BLaER1 treated with 17β-estradiol and CSF1 and Interleukin-3, amounts not matched to agents 10 nM and 100 nM (cell line): ENCODE measurements at regions not wholly inside any gene's neighbourhood (a gene's known extent, or its start where the extent isn't known, plus 50 kb on each side); places are given as distances from the start of the nearest gene placed in this dataset.
"Not testable (repeated sequence)": the region's sequence is repeated elsewhere in the genome, so short reads cannot be mapped to it uniquely, and the experiment has no call there.

Experiments
- H3K27ac ChIP-seq, 11 experiments: shearing (Covaris generic); formaldehyde crosslinking; 2 replicates each; pipeline ENCODE4 v1.8.1; 2022
- H3K27me3 ChIP-seq, 11 experiments: shearing (Covaris generic); formaldehyde crosslinking; 2 replicates each; pipeline ENCODE4 v1.8.1; 2022
- H3K36me3 ChIP-seq, 11 experiments: shearing (Covaris generic); formaldehyde crosslinking; 2 replicates each; pipeline ENCODE4 v1.8.1; 2022
- H3K4me1 ChIP-seq, 10 experiments: shearing (Covaris generic); formaldehyde crosslinking; 2 replicates each; pipeline ENCODE4 v1.8.1; 2022
- H3K4me2 ChIP-seq, 11 experiments: shearing (Covaris generic); formaldehyde crosslinking; 2 replicates each; pipeline ENCODE4 v1.8.1; 2022
- H3K4me3 ChIP-seq, 10 experiments: shearing (Covaris generic); formaldehyde crosslinking; 2 replicates each; pipeline ENCODE4 v1.8.1; 2022
- H3K9ac ChIP-seq, 11 experiments: shearing (Covaris generic); formaldehyde crosslinking; 2 replicates each; pipeline ENCODE4 v1.8.1; 2022
- H3K9me3 ChIP-seq, 11 experiments: shearing (Covaris generic); formaldehyde crosslinking; replicated peaks in 1 of 11; 2 replicates each; pipeline ENCODE4 v1.8.1; 2022
- H4K20me1 ChIP-seq, 11 experiments: shearing (Covaris generic); formaldehyde crosslinking; 2 replicates each; pipeline ENCODE4 v1.8.1; 2022
- Cebpa-rat ChIP-seq, 11 experiments: shearing (Covaris generic); IDR thresholded peaks; 2 replicates each; pipeline ENCODE4 v1.8.1; 2022

- no peak for TF ChIP-seq Cebpa-rat (IDR thresholded peaks at IDR 0.05)
- Histone ChIP-seq H3K27ac (peak overlapping the region in 2 of 11 experiments; percentile 14 to 43; a peak in 3 of 22 replicates), H3K9me3 (peaks cover 0 to 12% (median 0%) of the 10 kb centered on the region in 11 experiments; a peak in 2 of 22 replicates), H4K20me1 (no peaks in the 10 kb centered on the region), H3K4me1 (peaks cover 40 to 62% (median 53%) of the 10 kb centered on the region in 10 experiments), H3K9ac (no peak overlapping the region), H3K4me3 (no peak overlapping the region), H3K27me3 (peaks cover 0 to 16% (median 0%) of the 10 kb centered on the region in 11 experiments; a peak in 4 of 22 replicates), H3K36me3 (no peaks in the 10 kb centered on the region), H3K4me2 (peak overlapping the region; percentile 45 to 85 (median 64); a peak in 21 of 22 replicates)
Observed at GRCh38 chr13:79194727-79195126, 211.3 kb downstream of the RBM26 start.

DNA sequence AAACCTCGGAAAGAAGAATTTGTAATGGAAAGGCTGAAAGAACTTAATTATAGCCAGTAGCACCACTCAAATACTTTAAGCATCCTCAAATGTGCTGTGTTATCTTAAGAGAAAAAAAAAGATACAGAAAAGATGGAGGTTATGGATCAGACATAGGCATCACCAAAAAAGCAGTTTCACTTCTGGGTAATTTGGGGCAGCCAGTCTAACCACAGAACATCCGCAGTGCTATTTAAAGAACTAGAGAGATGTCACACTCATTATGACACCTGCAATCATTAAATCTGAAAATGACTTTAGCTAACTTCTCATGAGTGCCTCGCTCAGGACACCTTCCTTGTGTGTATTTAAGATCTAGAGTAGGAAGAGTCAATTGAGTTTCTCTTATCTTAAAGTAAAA, 211.8 kb downstream of the RBM26 start:
- H3K27me3 ChIP-seq, result peaks cover 0 to 16% (median 0%) of the 10 kb centered on the region in 11 experiments; a peak in 4 of 22 replicates
- peaks cover 0 to 12% (median 0%) of the 10 kb centered on the region in 11 experiments; a peak in 2 of 22 replicates for H3K9me3 ChIP-seq
- peak overlapping the region; percentile 45 to 85 (median 64); a peak in 21 of 22 replicates for H3K4me2 ChIP-seq
- H3K9ac ChIP-seq, result peak overlapping the region in 1 of 11 experiments; percentile 44; a peak in 2 of 22 replicates
- H3K4me1 ChIP-seq, result peaks cover 40 to 62% (median 53%) of the 10 kb centered on the region in 10 experiments
- no peaks in the 10 kb centered on the region for H3K36me3 ChIP-seq
- no peak for TF ChIP-seq Cebpa-rat (IDR thresholded peaks at IDR 0.05)
- no peaks in the 10 kb centered on the region for H4K20me1 ChIP-seq
- H3K27ac ChIP-seq, result peak overlapping the region in 4 of 11 experiments; percentile 45 to 56 (median 52); a peak in 4 of 22 replicates
- H3K4me3 ChIP-seq, result peak overlapping the region in 2 of 10 experiments; percentile 11 to 12; a peak in 2 of 20 replicates

DNA sequence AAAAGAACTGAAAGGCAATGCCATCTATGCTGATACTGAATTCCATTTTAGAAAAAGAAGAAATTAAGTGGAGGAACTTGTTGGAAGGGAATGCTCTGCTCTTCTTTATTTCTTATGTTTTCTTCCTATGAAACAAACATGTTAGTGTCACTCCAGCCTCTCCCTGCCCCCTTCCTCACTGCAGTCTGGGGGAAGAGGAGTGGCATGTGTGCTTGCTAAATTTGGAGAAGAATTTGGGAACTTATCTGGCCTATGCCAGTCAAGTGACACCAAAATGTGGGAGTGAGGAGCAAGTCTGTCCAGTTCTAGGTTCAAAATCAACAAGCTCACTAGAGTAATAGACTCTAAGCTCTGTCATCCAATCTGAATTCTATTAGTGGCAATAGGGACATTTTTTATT, 214.6 kb downstream of the RBM26 start:
- no peak for TF ChIP-seq Cebpa-rat (IDR thresholded peaks at IDR 0.05)
- H3K4me1 ChIP-seq, result peaks cover 40 to 62% (median 53%) of the 10 kb centered on the region in 10 experiments
- peak overlapping the region; percentile 53 to 92 (median 68) for H3K4me2 ChIP-seq

GRCh38 chr13:79190932-79191331, 215.1 kb downstream of the RBM26 start:
- H3K9ac ChIP-seq, result no peak overlapping the region
- no peaks in the 10 kb centered on the region for H4K20me1 ChIP-seq
- H3K4me2 ChIP-seq, result peak overlapping the region; percentile 53 to 92 (median 68); a peak in 21 of 22 replicates
- no peak for TF ChIP-seq Cebpa-rat (IDR thresholded peaks at IDR 0.05)
- H3K4me1 ChIP-seq, result peaks cover 40 to 58% (median 52%) of the 10 kb centered on the region in 10 experiments
- H3K27me3 ChIP-seq, result peaks cover 0 to 13% (median 0%) of the 10 kb centered on the region in 11 experiments; a peak in 4 of 22 replicates
- no peak overlapping the region for H3K4me3 ChIP-seq
- H3K36me3 ChIP-seq, result no peaks in the 10 kb centered on the region
- H3K9me3 ChIP-seq, result 0 out of 22 replicates have a peak, but pooled peaks cover 0 to under 1% (median 0%) of the 10 kb centered on the region in 11 experiments
- peak overlapping the region in 4 of 11 experiments; percentile 3 to 54 (median 34); a peak in 6 of 22 replicates for H3K27ac ChIP-seq

More for the DNA sequence above, 214.6 kb downstream of the RBM26 start:
- peaks cover 0 to 16% (median 0%) of the 10 kb centered on the region in 11 experiments; a peak in 4 of 22 replicates for H3K27me3 ChIP-seq
- H4K20me1 ChIP-seq, result no peaks in the 10 kb centered on the region
- peaks cover 0 to 6% (median 0%) of the 10 kb centered on the region in 11 experiments; a peak in 2 of 22 replicates for H3K9me3 ChIP-seq
- peak overlapping the region in 2 of 10 experiments; percentile 23 to 24; a peak in 3 of 20 replicates for H3K4me3 ChIP-seq
- no peak overlapping the region; a peak in 1 of 22 replicates for H3K9ac ChIP-seq
- H3K27ac ChIP-seq, result peak overlapping the region in 7 of 11 experiments; percentile 1 to 54 (median 33); a peak in 7 of 22 replicates
- no peaks in the 10 kb centered on the region for H3K36me3 ChIP-seq

DNA sequence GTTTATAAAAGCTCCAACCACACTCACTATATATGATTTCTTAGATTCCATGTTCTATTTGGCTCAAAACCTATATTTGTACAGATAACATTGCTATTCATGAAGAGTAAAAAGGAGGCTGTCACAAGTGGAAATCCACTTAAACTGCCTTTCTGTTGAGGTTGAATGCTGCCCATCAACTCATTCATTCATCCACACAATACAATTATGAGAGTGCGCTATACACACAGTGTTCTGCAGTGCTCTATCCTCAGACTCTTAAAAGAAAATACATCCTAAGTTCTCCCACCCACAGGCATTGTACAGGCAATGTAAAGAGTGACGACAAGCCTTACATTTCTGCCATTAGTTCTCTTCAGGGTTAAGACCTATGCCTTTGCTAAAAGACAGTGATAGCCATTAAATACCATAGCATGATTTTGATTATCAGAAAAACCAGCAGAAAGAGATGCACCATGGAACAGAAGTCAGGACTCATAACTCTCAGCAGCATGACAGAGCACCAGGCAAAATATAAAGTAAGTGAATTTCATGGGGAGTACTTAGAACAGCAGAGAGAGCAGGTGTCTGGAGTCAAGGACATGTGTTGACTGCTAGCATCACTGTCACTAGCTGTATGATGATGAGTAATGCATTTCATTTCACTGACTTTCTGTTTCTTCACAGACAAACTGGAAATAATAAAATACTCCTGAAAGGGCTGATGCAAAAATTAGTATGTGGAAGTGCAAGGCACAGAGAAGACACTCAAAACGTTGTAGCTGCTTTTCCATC, 218.0 kb downstream of the RBM26 start:
- Histone ChIP-seq H3K4me1 (peaks cover 14 to 30% (median 26%) of the 10 kb centered on the region in 10 experiments), H3K4me2 (no peak overlapping the region), H3K36me3 (no peaks in the 10 kb centered on the region), H3K4me3 (no peak overlapping the region), H4K20me1 (no peaks in the 10 kb centered on the region), H3K9ac (no peak overlapping the region), H3K27ac (no peak overlapping the region), H3K27me3 (0 out of 22 replicates have a peak, but pooled peaks cover 0 to 3% (median 0%) of the 10 kb centered on the region in 11 experiments), H3K9me3 (no peaks in the 10 kb centered on the region)
- TF ChIP-seq Cebpa-rat (IDR thresholded peaks at IDR 0.05), result no peak

DNA sequence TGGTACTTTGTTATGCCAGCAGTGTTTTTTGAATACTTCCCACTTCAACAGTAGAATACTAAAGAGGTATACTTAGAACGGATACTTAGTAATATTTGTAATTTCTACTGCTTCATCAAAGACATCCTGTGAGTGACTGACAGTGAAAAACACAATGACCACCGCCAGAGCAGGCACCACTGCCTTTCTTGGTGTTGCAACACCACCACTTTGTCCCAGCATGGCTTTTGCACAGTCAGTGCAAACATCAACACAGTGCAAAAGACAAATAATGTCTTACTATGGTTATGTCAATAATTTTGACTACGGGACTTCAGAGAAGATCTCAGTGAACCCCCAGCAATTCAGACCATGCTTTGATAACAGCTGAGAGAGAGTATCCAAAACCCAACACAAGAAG, 220.5 kb downstream of the RBM26 start:
- H3K9ac ChIP-seq, result no peak overlapping the region
- TF ChIP-seq Cebpa-rat (IDR thresholded peaks at IDR 0.05), result peak in 1 of 11 experiments; percentile 54; a peak in 1 of 22 replicates
- H3K4me3 ChIP-seq, result no peak overlapping the region
- H3K4me1 ChIP-seq, result peaks cover 0 to 5% (median 3%) of the 10 kb centered on the region in 10 experiments; a peak in 13 of 20 replicates
- H4K20me1 ChIP-seq, result no peaks in the 10 kb centered on the region
- no peak overlapping the region for H3K27ac ChIP-seq
- H3K36me3 ChIP-seq, result no peaks in the 10 kb centered on the region
- no peaks in the 10 kb centered on the region for H3K9me3 ChIP-seq
- H3K27me3 ChIP-seq, result no peaks in the 10 kb centered on the region
- no peak overlapping the region for H3K4me2 ChIP-seq

GRCh38 chr13:79183231-79183630, 222.8 kb downstream of the RBM26 start:
- H3K4me1 ChIP-seq, result no peaks in the 10 kb centered on the region
- no peak overlapping the region for H3K9ac ChIP-seq
- H3K4me2 ChIP-seq, result no peak overlapping the region
- no peak for TF ChIP-seq Cebpa-rat (IDR thresholded peaks at IDR 0.05)
- H3K4me3 ChIP-seq, result no peak overlapping the region
- H3K27me3 ChIP-seq, result no peaks in the 10 kb centered on the region
- no peak overlapping the region for H3K27ac ChIP-seq
- H3K9me3 ChIP-seq, result no peaks in the 10 kb centered on the region
- no peaks in the 10 kb centered on the region for H4K20me1 ChIP-seq
- H3K36me3 ChIP-seq, result no peaks in the 10 kb centered on the region

- not testable (repeated sequence) for H3K27ac ChIP-seq, H3K27me3 ChIP-seq, H3K36me3 ChIP-seq, H4K20me1 ChIP-seq, H3K4me2 ChIP-seq, H3K4me1 ChIP-seq, H3K9ac ChIP-seq, H3K4me3 ChIP-seq
- H3K9me3 ChIP-seq, result peaks cover 0 to 45% (median 17%) of the 10 kb centered on the region in 11 experiments; a peak in 16 of 22 replicates
Observed at GRCh38 chr13:79173691-79174090, 232.4 kb downstream of the RBM26 start.

GRCh38 chr13:79172924-79173323, 233.1 kb downstream of the RBM26 start:
- H3K4me3 ChIP-seq, H3K9ac ChIP-seq, H3K27ac ChIP-seq, H3K4me1 ChIP-seq, H4K20me1 ChIP-seq, H3K36me3 ChIP-seq, H3K27me3 ChIP-seq, H3K4me2 ChIP-seq: not testable (repeated sequence)
- H3K9me3 ChIP-seq, result peaks cover 6 to 52% (median 23%) of the 10 kb centered on the region in 11 experiments; a peak in 16 of 22 replicates
